GM23248 (cell line): ENCODE measurements at regions not wholly inside any gene's neighbourhood (a gene's known extent, or its start where the extent isn't known, plus 50 kb on each side); places are given as distances from the start of the nearest gene placed in this dataset.

ENCODE experiments used
- EZH2 ChIP-seq: fragments of 200-600 bp; sonication (generic); IDR thresholded peaks from 2 replicates; pipeline ENCODE4 v1.6.1; 2018; ENCODE audit warnings: antibody characterized with exemption, mild to moderate bottlenecking; ENCODE audit not compliant: insufficient read depth, poor library complexity, severe bottlenecking
- EZH2phosphoT487 ChIP-seq: fragments of 200-600 bp; sonication (generic); IDR thresholded peaks from 2 replicates; pipeline ENCODE4 v1.6.1; 2018; ENCODE audit warnings: antibody characterized with exemption, moderate library complexity, mild to moderate bottlenecking, low read depth; ENCODE audit not compliant: insufficient read depth

DNA sequence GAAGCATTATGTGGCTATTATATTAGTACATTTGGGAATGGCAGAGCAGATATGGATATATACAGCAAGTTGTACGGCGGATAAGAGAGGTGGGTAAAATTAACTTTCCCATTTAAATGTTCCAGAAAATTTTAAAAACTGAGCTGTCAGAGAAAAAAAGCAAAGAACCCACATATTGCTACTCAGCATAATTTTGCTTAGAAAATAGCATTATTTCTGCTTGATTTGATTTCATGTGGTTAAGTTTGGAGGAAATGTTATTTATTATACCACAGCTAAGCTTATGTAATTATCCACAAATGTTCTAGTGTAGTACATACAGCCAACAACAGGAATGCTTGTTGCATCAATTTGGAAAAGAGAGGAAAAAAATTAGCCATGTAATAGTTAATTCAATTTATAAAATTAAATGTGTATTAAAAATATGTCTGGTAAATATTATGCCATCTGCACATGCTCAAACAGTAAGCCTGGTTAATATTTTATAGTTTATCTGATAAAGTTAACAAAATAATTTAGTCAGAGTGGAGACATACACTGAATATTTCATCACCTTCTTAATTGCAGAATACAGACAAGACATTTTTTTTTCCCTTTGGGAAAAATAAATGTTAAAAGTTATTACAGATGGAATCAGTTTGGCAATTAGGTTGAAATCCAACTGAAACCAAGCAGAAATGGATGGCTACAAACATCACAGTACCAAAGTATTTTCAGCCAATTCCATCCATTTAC is 172.1 kb upstream of the ID4 start:
- TF ChIP-seq EZH2 (no peak), EZH2phosphoT487 (no peak)
